ENCODE measurements at regions not wholly inside any gene's neighbourhood (a gene's known extent, or its start where the extent isn't known, plus 50 kb on each side); places are given as distances from the start of the nearest gene placed in this dataset.
"Not testable (repeated sequence)": the region's sequence is repeated elsewhere in the genome, so short reads cannot be mapped to it uniquely, and the experiment has no call there.

DNA sequence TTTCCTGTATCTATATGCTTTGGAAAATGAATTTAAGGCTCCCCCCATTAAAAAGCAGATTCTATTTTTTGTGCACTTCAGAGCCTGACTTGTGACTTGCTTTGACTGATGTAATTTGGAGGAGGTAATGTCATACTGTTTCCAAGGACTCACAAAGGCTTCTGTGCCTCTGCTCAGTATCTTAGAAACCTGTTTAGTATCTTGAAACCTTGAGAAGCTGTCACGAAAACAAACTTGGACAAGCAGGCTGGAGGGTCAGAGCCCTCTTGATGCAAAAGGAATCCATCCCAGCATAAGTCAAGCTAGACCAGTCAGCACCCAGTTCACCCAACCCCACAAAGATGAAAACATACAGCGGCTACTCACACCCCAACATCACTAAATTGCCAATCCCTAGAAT is 560.0 kb upstream of the PCDH7 start:
- no peak for DNase-seq

DNA sequence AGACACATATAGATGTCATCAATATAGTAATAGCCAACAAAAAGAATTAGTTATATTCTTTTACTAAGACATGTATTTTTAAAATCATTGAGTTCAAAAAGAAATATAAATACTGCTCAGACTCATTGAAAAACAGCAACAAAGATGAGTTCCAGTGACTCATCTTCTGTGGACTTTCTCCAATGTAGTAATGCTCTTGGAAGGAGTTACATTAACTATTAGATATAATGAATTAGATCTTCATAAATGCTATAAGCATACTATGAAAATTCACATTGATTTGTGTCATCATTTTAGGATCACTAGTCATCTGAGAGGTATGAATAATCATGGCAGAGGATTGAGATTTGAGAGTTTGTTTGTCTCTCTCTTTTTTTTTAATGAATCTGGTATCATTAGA is 547.8 kb upstream of the PCDH7 start:
- no peak for DNase-seq

GRCh38 chr4:30181512-30181911 is 538.7 kb upstream of the PCDH7 start:
- DNase-seq: no peak

DNA sequence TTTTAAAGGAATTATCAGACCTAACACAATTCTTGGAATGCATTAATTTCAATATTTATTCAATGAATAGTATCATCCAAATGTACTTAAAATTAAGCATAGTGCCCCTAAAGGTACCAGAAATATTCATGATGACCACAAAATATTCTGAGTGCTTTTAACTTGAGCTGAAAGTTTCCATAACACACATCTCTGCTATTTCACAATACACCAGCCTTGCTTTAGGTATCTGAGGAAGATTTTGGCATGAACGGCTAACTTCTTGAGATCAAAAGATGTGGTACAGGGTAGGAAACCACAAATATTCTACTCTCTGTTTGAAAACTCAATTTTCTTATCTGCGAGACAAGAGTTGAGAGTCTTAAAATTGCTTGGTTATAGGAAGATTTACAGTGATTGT is 538.3 kb upstream of the PCDH7 start:
- no peak for DNase-seq

DNA sequence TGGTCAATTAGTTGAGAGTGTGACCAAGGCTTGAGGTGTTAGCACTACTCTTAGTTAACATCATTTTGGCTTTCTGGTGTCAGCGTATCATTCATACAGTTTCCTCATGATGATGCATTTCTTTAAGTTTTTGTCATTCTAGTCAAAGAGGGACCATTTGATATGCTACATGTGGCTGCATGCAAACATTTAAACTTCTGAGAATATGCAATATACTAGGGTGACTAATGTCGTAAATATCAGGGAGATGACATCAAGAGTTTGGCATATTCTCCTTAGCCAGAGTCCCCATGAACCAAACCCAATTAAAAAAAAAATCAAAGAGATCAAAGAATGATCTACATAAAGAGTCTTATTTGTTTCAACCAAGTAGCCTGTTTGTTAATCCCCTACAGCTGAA is 537.4 kb upstream of the PCDH7 start:
- DNase-seq: peak; percentile 7

DNA sequence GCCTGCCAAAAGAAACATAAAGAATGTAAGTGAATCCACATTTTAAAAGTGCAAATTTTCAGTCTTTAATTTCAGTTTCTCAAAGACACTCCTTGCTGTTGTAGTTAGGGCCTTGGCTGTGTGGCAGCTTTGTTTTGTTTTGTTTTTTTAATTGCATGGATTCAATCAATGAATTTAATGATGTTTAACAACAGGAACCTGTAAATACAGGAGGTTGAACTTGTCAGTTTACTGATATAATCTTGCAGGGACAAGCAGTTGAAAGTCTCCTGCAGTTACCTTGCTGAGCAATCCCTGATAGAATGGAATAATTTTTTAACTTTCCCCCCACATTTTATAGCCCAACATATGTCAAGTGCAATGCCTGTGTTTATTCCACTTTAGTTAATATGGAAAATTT is 528.3 kb upstream of the PCDH7 start:
- DNase-seq: no peak

GRCh38 chr4:30207389-30207788 is 512.8 kb upstream of the PCDH7 start:
- DNase-seq: no peak

DNA sequence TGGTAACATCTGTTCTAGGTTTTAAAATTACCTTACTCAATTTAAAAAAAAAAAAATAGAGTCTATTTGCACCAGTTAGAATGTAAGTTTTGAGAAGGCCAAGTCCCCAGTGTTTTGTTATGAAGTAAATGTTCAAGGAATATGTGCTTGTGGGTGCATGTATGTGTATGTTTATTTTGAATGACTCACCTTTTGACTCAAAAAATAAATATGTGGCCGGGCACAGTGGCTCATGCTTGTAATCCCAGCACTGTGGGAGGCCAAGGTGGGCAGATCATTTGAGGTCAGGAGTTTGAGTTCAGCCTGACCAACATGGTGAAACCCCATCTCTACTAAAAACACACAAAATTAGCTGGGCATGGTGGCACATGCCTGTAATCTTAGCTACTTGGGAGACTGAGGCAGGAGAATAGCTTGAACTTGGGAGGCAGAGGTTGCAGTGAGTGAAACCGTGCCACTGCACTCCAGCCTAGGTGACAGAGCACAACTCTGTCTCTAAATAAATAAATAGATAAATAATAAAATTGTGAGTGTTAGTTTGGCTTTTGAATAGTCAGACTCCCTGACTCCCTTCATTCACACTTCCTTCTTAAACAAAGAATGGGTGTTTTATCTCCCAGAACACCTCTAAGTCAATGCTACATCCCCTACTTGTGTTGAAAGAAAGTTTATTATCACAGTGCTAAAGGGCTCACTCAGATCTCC is 511.3 kb upstream of the PCDH7 start:
- DNase-seq: peak; percentile 67

GRCh38 chr4:30215973-30216372 is 504.2 kb upstream of the PCDH7 start:
- DNase-seq: not testable (repeated sequence)

- no peak for DNase-seq
Observed at GRCh38 chr4:30245140-30245539, 475.0 kb upstream of the PCDH7 start.

GRCh38 chr4:30256116-30256832 is 463.9 kb upstream of the PCDH7 start:
- no peak for DNase-seq

- DNase-seq: no peak
Observed at GRCh38 chr4:30258949-30259348, 461.2 kb upstream of the PCDH7 start.

- no peak for DNase-seq
Observed at GRCh38 chr4:30262379-30262778, 457.8 kb upstream of the PCDH7 start.

DNA sequence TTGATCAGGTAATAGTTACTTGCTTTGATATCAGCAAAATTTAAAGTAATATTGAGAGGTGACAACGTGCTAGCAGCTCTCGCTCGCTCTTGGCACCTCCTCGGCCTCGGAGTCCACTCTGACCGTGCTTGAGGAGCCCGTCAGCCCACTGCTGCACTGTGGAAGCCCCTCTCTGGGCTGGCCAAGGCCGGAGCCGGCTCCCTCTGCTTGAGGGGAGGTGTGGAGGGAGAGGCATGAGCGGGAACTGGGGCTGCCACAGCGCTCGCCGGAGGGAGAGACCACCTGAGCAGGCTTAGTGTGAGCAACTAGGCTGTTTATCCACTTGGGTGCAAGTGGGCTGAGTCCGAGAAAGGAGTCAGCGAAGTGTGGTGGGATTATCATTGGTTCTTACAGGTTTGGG is 455.7 kb upstream of the PCDH7 start:
- DNase-seq: no peak

DNA sequence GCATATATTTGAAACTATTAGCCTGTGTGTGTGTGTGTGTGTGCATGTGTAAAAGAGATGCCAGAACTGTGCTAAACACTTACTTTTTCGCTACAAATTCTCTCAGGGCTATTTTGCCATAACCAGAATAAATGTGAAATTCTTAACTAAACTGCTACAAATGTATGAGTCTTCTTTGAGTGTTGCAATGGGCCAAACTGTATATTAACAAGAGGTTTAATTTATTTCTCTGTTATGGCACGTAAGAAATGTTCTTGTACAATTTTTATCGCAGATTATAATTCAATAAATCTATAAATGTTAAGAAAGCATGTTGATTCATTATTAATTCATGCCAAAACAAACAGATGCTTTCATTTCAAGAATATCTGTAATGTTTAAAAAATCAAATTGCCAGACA is 454.5 kb upstream of the PCDH7 start:
- no peak for DNase-seq

DNA sequence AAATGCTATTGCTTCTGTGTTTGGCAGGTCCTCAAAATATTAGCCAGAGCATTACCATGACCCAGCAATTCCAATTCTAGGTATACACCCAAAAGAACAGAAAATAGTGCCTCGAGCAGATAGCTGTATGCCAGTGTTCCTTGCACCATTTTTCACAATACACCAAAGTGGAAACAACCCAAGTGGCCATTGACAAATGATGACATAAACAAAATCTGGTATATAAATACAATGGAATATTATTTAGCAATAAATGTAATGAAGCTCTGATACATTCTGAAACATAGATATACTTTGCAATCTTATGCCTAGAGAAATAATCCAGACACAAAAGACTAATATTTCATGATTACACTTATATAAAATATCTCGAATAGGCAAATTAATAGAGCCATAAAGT is 451.8 kb upstream of the PCDH7 start:
- DNase-seq: no peak

- no peak for DNase-seq
Observed at GRCh38 chr4:30269850-30270249, 450.3 kb upstream of the PCDH7 start.

- DNase-seq: peak; percentile 40
Observed at GRCh38 chr4:30281986-30282385, 438.2 kb upstream of the PCDH7 start.

DNA sequence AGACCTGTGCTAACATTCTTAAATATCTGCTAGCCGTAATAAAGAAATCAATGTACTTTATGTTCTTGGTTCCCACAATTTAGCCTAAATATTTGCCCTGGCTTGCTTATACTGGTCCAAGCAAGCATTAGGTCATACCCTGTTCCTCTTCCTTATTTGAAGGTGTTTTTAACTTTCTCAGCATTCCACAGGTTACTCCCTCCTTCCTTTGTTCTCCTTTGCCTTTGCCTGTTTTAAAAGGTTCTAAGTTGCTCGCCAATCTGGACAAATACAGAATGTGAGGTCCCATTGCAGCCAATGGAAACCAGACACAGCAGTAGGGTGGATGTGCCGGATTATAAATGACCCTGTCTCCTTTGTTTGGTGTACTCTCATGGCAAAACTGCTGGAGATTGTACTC is 436.8 kb upstream of the PCDH7 start:
- no peak for DNase-seq

GRCh38 chr4:30294295-30294694 is 425.9 kb upstream of the PCDH7 start:
- no peak for DNase-seq

- DNase-seq: no peak
Observed at GRCh38 chr4:30295652-30296051, 424.5 kb upstream of the PCDH7 start.

DNA sequence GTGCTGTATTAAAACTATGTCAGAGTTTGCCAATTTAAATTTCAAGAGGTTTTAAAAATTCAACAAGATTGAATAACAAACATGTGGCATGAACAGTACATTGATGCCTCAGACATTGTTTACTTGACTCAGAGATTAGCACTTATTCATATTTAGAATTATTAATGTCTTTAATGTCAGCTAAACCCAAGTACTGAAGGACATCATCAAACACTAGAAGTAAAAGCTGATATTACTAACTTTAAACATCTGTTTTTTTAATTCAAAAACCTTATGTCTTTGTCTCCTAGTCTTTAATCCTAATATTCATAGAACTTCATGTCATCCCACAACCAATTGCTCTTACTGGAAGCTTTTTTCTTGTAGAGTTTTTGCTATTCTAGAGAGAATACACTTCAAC is 406.2 kb upstream of the PCDH7 start:
- DNase-seq: no peak

- no peak for DNase-seq
Observed at GRCh38 chr4:30330894-30331652, 389.1 kb upstream of the PCDH7 start.

DNA sequence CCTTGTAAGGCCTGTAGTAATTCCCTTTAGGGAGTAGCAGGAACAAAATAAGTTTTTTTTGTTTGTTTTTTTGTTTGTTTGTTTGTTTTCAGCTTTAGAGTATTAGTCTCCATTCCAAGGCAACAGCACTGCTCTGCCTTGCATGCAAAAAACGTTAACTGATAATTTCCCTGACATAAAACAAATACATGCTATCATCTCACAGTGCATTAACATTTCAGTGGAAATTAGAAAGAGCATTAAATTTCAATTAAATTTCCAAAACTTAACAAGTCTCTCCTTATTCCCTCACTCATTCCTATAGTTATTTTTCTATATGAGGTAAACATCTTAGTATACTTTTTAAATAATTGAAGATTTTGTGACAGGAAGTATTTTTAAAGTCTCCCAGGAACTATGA is 378.4 kb upstream of the PCDH7 start:
- DNase-seq: no peak

Data from fibroblast of skin of back (primary cell).